ENCODE measurements at regions not wholly inside any gene's neighbourhood (a gene's known extent, or its start where the extent isn't known, plus 50 kb on each side); places are given as distances from the start of the nearest gene placed in this dataset.

DNA sequence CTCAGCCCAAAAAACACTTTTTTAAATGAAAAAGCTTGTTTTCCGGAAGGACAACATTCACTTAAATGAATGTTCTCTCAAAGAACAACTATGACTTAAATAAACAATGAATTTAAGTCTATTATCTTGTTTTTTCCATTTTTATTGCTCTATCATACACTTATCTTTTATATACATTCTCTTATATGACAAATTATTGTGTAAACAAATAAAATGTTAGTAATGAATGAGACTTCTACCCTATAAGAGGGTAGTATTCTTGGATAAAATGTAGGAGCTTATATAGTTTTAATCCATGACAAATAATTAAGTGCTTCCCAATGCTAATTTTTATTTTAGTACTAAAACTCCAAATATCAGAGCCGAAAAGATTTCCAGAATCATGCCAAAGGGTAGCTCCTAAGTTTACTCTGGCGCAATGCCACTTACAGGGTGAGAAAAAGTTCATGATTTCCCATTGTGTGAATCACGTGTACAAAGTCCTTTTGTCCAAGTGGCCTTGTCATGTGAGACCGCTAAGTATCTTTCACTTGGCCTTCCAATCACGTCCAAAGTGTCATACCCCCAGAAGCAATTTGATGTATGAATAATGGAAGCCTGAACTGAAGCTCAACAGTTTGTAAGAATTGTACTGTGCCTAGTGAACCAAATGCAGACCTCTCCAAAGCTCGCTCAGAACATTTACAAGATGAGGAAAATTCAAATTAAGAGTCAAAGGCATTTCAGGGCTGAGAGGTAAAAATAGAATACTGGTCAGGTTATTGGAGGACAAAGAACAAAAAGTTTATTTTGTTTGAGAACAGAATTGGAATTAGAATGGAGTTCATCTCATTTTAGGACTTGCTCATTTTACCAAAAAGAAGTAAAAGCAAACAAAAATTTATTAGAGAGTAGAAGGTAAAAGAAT lies 56.6 kb upstream of the C1orf21 start:
- TF ChIP-seq MIER3 (CRISPR knock-in tag; IDR thresholded peaks at IDR 0.05; ENCODE audit: borderline replicate concordance): no peak
- TF ChIP-seq CREB1 (IDR thresholded peaks at IDR 0.05): no peak
- TF ChIP-seq CREB1 (CRISPR knock-in tag; IDR thresholded peaks at IDR 0.05): no peak
- TF ChIP-seq ZFYVE20 (CRISPR knock-in tag; IDR thresholded peaks at IDR 0.05; ENCODE audit: borderline replicate concordance, low read depth): no peak
- TF ChIP-seq KDM5B (CRISPR knock-in tag; IDR thresholded peaks at IDR 0.05; ENCODE audit: borderline replicate concordance): no peak
- TF ChIP-seq EHMT2 (IDR thresholded peaks at IDR 0.05; ENCODE audit: borderline replicate concordance, low read depth, low read length): no peak
